Stimulated activated memory B cell treated with anti-CD40 and anti-IgM and Interleukin-4, amounts not matched to agents 10 μg/mL and 1 μg/mL and 100 μg/mL, for 72 hours (primary cell): ENCODE measurements at regions not wholly inside any gene's neighbourhood (a gene's known extent, or its start where the extent isn't known, plus 50 kb on each side); places are given as distances from the start of the nearest gene placed in this dataset.

ENCODE experiments used
- ATAC-seq: fragments of 150-1000 bp; cut with Tn5 transposase; 2 replicates; pipeline ENCODE4 v1.10.0; 2021
- H3K27ac Mint-ChIP-seq: one replicate; pipeline ENCODE4 v1.8.0; 2022; ENCODE audit warnings: mild to moderate bottlenecking, mixed read lengths
- H3K27me3 Mint-ChIP-seq: one replicate; pipeline ENCODE4 v1.8.0; 2022; ENCODE audit warnings: mixed read lengths
- H3K36me3 Mint-ChIP-seq: one replicate; pipeline ENCODE4 v1.8.0; 2022; ENCODE audit warnings: mixed read lengths
- H3K4me1 Mint-ChIP-seq: one replicate; pipeline ENCODE4 v1.8.0; 2022; ENCODE audit warnings: mixed read lengths
- H3K4me3 Mint-ChIP-seq: one replicate; pipeline ENCODE4 v1.8.0; 2022; ENCODE audit warnings: mild to moderate bottlenecking, moderate library complexity, mixed read lengths
- H3K9me3 Mint-ChIP-seq: one replicate; pipeline ENCODE4 v1.8.0; 2022; ENCODE audit warnings: mixed read lengths

- Mint-ChIP-seq H3K27me3 (no peaks in the 10 kb centered on the region), H3K36me3 (no peaks in the 10 kb centered on the region), H3K4me1 (no peaks in the 10 kb centered on the region), H3K27ac (no peak overlapping the region), H3K4me3 (no peak overlapping the region), H3K9me3 (peaks cover 8% of the 10 kb centered on the region)
- ATAC-seq = no peak
Measured at GRCh38 chr13:70206671-70207070, 98.4 kb upstream of the KLHL1 start.

- Mint-ChIP-seq H3K9me3 (peaks cover 4% of the 10 kb centered on the region), H3K4me3 (no peak overlapping the region), H3K4me1 (no peaks in the 10 kb centered on the region), H3K27ac (no peak overlapping the region), H3K36me3 (no peaks in the 10 kb centered on the region), H3K27me3 (no peaks in the 10 kb centered on the region)
- no peak for ATAC-seq
Measured at GRCh38 chr13:70203661-70204229, 95.5 kb upstream of the KLHL1 start.

- Mint-ChIP-seq H3K4me1 (no peaks in the 10 kb centered on the region), H3K36me3 (no peaks in the 10 kb centered on the region), H3K27ac (no peak overlapping the region), H3K27me3 (no peaks in the 10 kb centered on the region), H3K9me3 (peaks cover 9% of the 10 kb centered on the region), H3K4me3 (no peak overlapping the region)
- ATAC-seq = no peak
Measured at GRCh38 chr13:70191034-70191433, 82.8 kb upstream of the KLHL1 start.

GRCh38 chr13:70189981-70190380, 81.7 kb upstream of the KLHL1 start:
- no peaks in the 10 kb centered on the region for H3K36me3 Mint-ChIP-seq
- H3K9me3 Mint-ChIP-seq = peaks cover 8% of the 10 kb centered on the region
- H3K27ac Mint-ChIP-seq = no peak overlapping the region
- ATAC-seq = no peak
- no peaks in the 10 kb centered on the region for H3K4me1 Mint-ChIP-seq
- no peak overlapping the region for H3K4me3 Mint-ChIP-seq
- H3K27me3 Mint-ChIP-seq = no peaks in the 10 kb centered on the region

- H3K9me3 Mint-ChIP-seq = no peaks in the 10 kb centered on the region
- ATAC-seq = no peak
- no peak overlapping the region for H3K27ac Mint-ChIP-seq
- H3K4me3 Mint-ChIP-seq = no peak overlapping the region
- H3K4me1 Mint-ChIP-seq = no peaks in the 10 kb centered on the region
- no peaks in the 10 kb centered on the region for H3K27me3 Mint-ChIP-seq
- no peaks in the 10 kb centered on the region for H3K36me3 Mint-ChIP-seq
Measured at GRCh38 chr13:70188567-70188966, 80.3 kb upstream of the KLHL1 start.

GRCh38 chr13:70183041-70183440, 74.8 kb upstream of the KLHL1 start:
- no peaks in the 10 kb centered on the region for H3K9me3 Mint-ChIP-seq
- no peaks in the 10 kb centered on the region for H3K27me3 Mint-ChIP-seq
- H3K4me1 Mint-ChIP-seq = no peaks in the 10 kb centered on the region
- no peaks in the 10 kb centered on the region for H3K36me3 Mint-ChIP-seq
- H3K27ac Mint-ChIP-seq = no peak overlapping the region
- ATAC-seq = no peak
- no peak overlapping the region for H3K4me3 Mint-ChIP-seq
